GM12878 (cell line): ENCODE measurements at regions not wholly inside any gene's neighbourhood (a gene's known extent, or its start where the extent isn't known, plus 50 kb on each side); places are given as distances from the start of the nearest gene placed in this dataset.

ENCODE experiments used
- ATAC-seq: fragments of 200-7000 bp; cut with Tn5 transposase; 3 replicates; pipeline ENCODE4 v1.9.1; 2020; ENCODE audit warnings: mild to moderate bottlenecking, moderate library complexity
- BruUV-seq: library from RNA; stranded (reverse); fragments of 400-500 nt; replicated peaks from 2 replicates; lab custom pipeline; 2021; lab: Mats Ljungman, UMichigan
- CTCF ChIA-PET: fragments of 300-600 bp; sonication (Branson Sonifier 250); formaldehyde crosslinking; extraction: SDS; loops from one replicate; lab custom pipeline; 2021; ENCODE audit warnings: inconsistent platforms; lab: Yijun Ruan, JAX
- POLR2A ChIA-PET: fragments of 350-600 bp; formaldehyde crosslinking; extraction: SDS; loops from one replicate; lab custom pipeline; 2021; ENCODE audit warnings: inconsistent platforms; lab: Charles Lee
- RAD21 ChIA-PET: fragments of 300-600 bp; sonication (Branson Sonifier 250); formaldehyde crosslinking; loops from one replicate; lab custom pipeline; 2023; ENCODE audit warnings: antibody characterized with exemption; ENCODE audit not compliant: unreplicated experiment; lab: Charles Lee
- SMC1A ChIA-PET: fragments of 300-600 bp; sonication (Branson Sonifier 250); formaldehyde crosslinking; loops from one replicate; lab custom pipeline; 2023; ENCODE audit not compliant: unreplicated experiment, uncharacterized antibody; lab: Charles Lee
- DNase-seq: peaks from one replicate; pipeline ENCODE4 v3.0.0-alpha.2; 2011; ENCODE audit warnings: low read depth, low spot score
- FAIRE-seq: peaks from 3 replicates; lab custom pipeline; 2011; peaks lifted over from hg19 to GRCh38; lab: Jason Lieb, UNC
- H2AFZ ChIP-seq: 2 replicates; pipeline ENCODE4 v1.6.0; 2011; ENCODE audit warnings: low read depth, low read length, control low read depth; ENCODE audit not compliant: control insufficient read depth
- H3K27ac ChIP-seq: 2 replicates; pipeline ENCODE4 v1.5.1; 2011; ENCODE audit warnings: control low read depth; ENCODE audit not compliant: control insufficient read depth, insufficient read depth
- H3K27me3 ChIP-seq, 2 experiments: replicated peaks in 1 of 2; 2 replicates each; pipeline versions ENCODE4 v1.6.0 to v1.6.1; 2011; ENCODE audit warnings: low read length in 1 of 2; ENCODE audit not compliant: control insufficient read depth in 2 of 2, insufficient read depth in 2 of 2
- H3K36me3 ChIP-seq, 2 experiments: 2 replicates each; pipeline ENCODE4 v1.5.1; 2011; ENCODE audit warnings: low read length in 1 of 2; ENCODE audit not compliant: control insufficient read depth in 2 of 2, insufficient read depth in 2 of 2
- H3K4me1 ChIP-seq: 2 replicates; pipeline ENCODE4 v1.6.1; 2011; ENCODE audit warnings: mild to moderate bottlenecking, low read length, moderate library complexity, mixed read lengths; ENCODE audit not compliant: control insufficient read depth, insufficient read depth
- H3K4me2 ChIP-seq: 2 replicates; pipeline ENCODE4 v1.6.0; 2011; ENCODE audit warnings: control low read depth; ENCODE audit not compliant: control insufficient read depth, insufficient read depth
- H3K4me3 ChIP-seq: fragments of 200-600 bp; sonication (generic); 2 replicates; pipeline ENCODE4 v1.5.1; 2016
- H3K79me2 ChIP-seq: 2 replicates; pipeline ENCODE4 v1.6.0; 2011; ENCODE audit warnings: low read length; ENCODE audit not compliant: control insufficient read depth, insufficient read depth
- H3K9ac ChIP-seq: 2 replicates; pipeline ENCODE4 v1.8.0; 2011; ENCODE audit warnings: low read length, control low read depth, mixed read lengths; ENCODE audit not compliant: control insufficient read depth, insufficient read depth
- H3K9me3 ChIP-seq: replicated peaks from 3 replicates; pipeline ENCODE4 v1.5.1; 2011; ENCODE audit warnings: mild to moderate bottlenecking, low read length; ENCODE audit not compliant: control insufficient read depth, insufficient read depth
- H4K20me1 ChIP-seq: 2 replicates; pipeline ENCODE4 v1.6.0; 2011; ENCODE audit not compliant: control insufficient read depth, insufficient read depth
- EED ChIP-seq: sonication (generic); IDR thresholded peaks from 2 replicates; pipeline ENCODE4 v1.6.1; 2016; ENCODE audit warnings: antibody characterized with exemption, low read depth
- GABPA ChIP-seq: IDR thresholded peaks from 2 replicates; pipeline ENCODE4 v1.6.1; 2014; ENCODE audit warnings: antibody characterized with exemption, low read depth, mild to moderate bottlenecking, inconsistent platforms
- IKZF1 ChIP-seq: fragments of 450-650 bp; conservative IDR thresholded peaks from 2 replicates; pipeline ENCODE4 v1.6.1; 2017; ENCODE audit warnings: antibody characterized with exemption, mild to moderate bottlenecking
- MEF2B ChIP-seq: fragments of 450-650 bp; IDR thresholded peaks from 2 replicates; pipeline ENCODE4 v1.6.1; 2018; ENCODE audit warnings: mild to moderate bottlenecking, moderate library complexity; ENCODE audit not compliant: partially characterized antibody, poor library complexity, severe bottlenecking
- NR2F1 ChIP-seq: fragments of 450-650 bp; conservative IDR thresholded peaks from 2 replicates; pipeline ENCODE4 v1.6.1; 2017; ENCODE audit warnings: mild to moderate bottlenecking
- PAX5 ChIP-seq: IDR thresholded peaks from 2 replicates; pipeline ENCODE4 v1.6.1; 2011; ENCODE audit warnings: low read depth, low read length, borderline replicate concordance
- PAX8 ChIP-seq: fragments of 450-650 bp; IDR thresholded peaks from 2 replicates; pipeline ENCODE4 v1.6.1; 2017; ENCODE audit warnings: mild to moderate bottlenecking, moderate library complexity
- POLR2AphosphoS5 ChIP-seq: IDR thresholded peaks from 2 replicates; pipeline ENCODE4 v1.6.1; 2011; ENCODE audit warnings: mild to moderate bottlenecking, low read length, inconsistent platforms
- RUNX3 ChIP-seq: IDR thresholded peaks from 2 replicates; pipeline ENCODE4 v1.6.1; 2012; ENCODE audit warnings: low read length, inconsistent platforms
- SMC3 ChIP-seq: IDR thresholded peaks from 2 replicates; pipeline ENCODE4 v1.6.1; 2011; ENCODE audit warnings: low read length, improper control_type of control experiment, borderline replicate concordance
- TARDBP ChIP-seq: IDR thresholded peaks from 2 replicates; pipeline ENCODE4 v1.6.1; 2016; ENCODE audit warnings: borderline replicate concordance
- WGBS: methylation state at CpG from one replicate; pipeline ENCODE4 v1.1.6; 2016; ENCODE audit warnings: low lambda C conversion rate; ENCODE audit not compliant: insufficient replicate concordance, insufficient coverage; ENCODE audit errors: missing lambda C conversion rate; 5-methylcytosine and 5-hydroxymethylcytosine counted together
- in situ Hi-C: fragments of 300-500 bp; cut with MboI; formaldehyde crosslinking; loops from 9 replicates; pipeline ENCODE4 v1.14.3; 2018; ENCODE audit warnings: mixed read lengths
- intact Hi-C: fragments of 100-400 bp; cut with micrococcal nuclease; formaldehyde crosslinking; loops from one replicate; pipeline ENCODE4 v1.14.2; 2022; ENCODE audit not compliant: unreplicated experiment
- TF ChIP-seq, protein P1 (sequence below): fragments of 450-650 bp; IDR thresholded peaks from 2 replicates; pipeline ENCODE4 v1.6.1; 2018; ENCODE audit warnings: borderline replicate concordance, mild to moderate bottlenecking; ENCODE audit not compliant: partially characterized antibody
- TF ChIP-seq, protein P2 (sequence below): IDR thresholded peaks from 2 replicates; pipeline ENCODE4 v1.6.1; 2012; ENCODE audit warnings: low read depth, low read length, improper control_type of control experiment
- TF ChIP-seq, protein P3 (sequence below): IDR thresholded peaks from 2 replicates; pipeline ENCODE4 v1.6.1; 2012; ENCODE audit warnings: low read depth, low read length, improper control_type of control experiment

DNA sequence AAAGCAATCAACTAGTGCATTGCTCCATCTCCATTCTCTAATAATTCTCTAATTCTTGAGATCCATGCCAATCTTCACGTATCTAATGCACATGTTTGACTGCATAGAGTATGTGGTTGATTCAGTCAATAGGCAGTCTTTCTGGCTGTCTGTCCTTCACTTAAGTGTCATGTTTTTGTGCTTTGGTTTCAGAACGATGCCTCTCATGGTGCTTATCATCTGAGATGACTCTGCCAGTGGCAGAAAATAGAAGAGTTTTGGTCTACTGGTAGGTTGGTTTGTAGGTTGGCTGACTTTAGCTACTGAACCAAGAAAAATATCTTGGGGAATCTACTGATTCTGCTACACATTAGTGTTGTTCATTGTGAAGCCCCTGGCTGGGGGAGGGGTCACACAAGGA, 364.2 kb downstream of the SFMBT2 start:
- ATAC-seq (no peak), FAIRE-seq (no peak), DNase-seq (peak; percentile 13)
- Histone ChIP-seq H3K9ac (no peak overlapping the region), H3K4me2 (no peak overlapping the region), H3K27ac (no peak overlapping the region), H4K20me1 (no peaks in the 10 kb centered on the region), H3K4me3 (no peak overlapping the region), H2AFZ (no peak overlapping the region), H3K9me3 (peaks cover 2% of the 10 kb centered on the region; the same call in 2 of the 3 replicates), H3K4me1 (peaks cover 10% of the 10 kb centered on the region; the same call in 1 of the 2 replicates), H3K27me3 (no peaks in the 10 kb centered on the region), H3K79me2 (no peaks in the 10 kb centered on the region), H3K36me3 (no peaks in the 10 kb centered on the region)
- WGBS, result 4% methylated on average over 2 of the region's 2 CpGs
- intact Hi-C loops, result no loop called here
- SMC1A ChIA-PET, result no interaction called here
- CTCF ChIA-PET, result no interaction called here
- RAD21 ChIA-PET, result no interaction called here
- POLR2A ChIA-PET, result no interaction called here
- no TSS peak for BruUV-seq
- TF ChIP-seq PAX5 (peak; percentile 20; the same call in 1 of the 2 replicates), TARDBP (no peak)
- TF ChIP-seq, all 136 proteins: peak for 1
- in situ Hi-C loops, result no loop called here

DNA sequence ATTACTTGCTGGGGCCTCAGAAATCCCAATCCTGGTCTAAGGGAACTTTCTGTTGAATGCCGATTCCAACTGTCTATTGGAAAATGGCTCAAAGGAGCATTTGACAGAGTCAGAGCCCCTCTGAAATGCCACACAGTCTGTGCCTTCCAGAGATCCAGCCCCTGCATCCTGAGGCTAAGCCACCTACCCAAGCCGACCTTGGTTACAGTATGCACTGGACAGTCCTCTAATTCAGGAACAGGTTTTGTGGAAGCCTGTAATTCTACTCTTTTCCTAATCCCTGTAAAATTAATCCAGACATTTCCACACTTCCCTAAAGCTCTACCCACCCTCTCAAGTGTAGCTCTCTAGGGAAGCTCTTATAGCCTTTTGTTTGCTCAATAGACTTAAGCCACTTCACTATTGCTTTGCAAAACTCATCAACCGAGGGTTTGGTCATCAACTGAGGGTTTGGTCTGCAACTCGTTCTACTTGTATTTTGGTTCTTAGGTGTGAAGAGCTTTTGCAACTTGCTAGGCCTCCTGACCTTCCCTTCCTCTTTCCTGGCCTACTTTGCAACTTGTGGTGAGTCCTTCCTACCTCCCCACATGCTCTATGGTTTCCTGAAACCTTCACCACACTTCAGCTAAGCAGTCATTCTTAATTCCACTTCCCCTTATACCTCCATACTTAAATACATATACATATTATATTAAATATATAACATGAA, 364.8 kb downstream of the SFMBT2 start:
- intact Hi-C loops (no loop called here), in situ Hi-C loops (no loop called here)
- no peak overlapping the region for H3K9ac ChIP-seq
- RAD21 ChIA-PET, result no interaction called here
- peaks cover 10% of the 10 kb centered on the region; the same call in 1 of the 2 replicates for H3K4me1 ChIP-seq
- peak; percentile 78 for FAIRE-seq
- no peaks in the 10 kb centered on the region for H3K79me2 ChIP-seq
- WGBS, result 34% methylated on average over 4 of the region's 4 CpGs
- no peaks in the 10 kb centered on the region for H4K20me1 ChIP-seq
- no TSS peak for BruUV-seq
- H2AFZ ChIP-seq, result no peak overlapping the region
- H3K36me3 ChIP-seq, result no peaks in the 10 kb centered on the region
- SMC1A ChIA-PET, result no interaction called here
- CTCF ChIA-PET, result no interaction called here
- no peaks in the 10 kb centered on the region for H3K27me3 ChIP-seq
- no peak overlapping the region for H3K4me3 ChIP-seq
- peak; percentile 44 for DNase-seq
- peak; percentile 21; the same call in 2 of the 3 replicates for ATAC-seq
- POLR2A ChIA-PET, result no interaction called here
- H3K9me3 ChIP-seq, result peaks cover 2% of the 10 kb centered on the region; the same call in 2 of the 3 replicates
- H3K4me2 ChIP-seq, result no peak overlapping the region; the same call in 1 of the 2 replicates
- H3K27ac ChIP-seq, result no peak overlapping the region
- no peak for TF ChIP-seq GABPA
- TF ChIP-seq, protein P1, sequence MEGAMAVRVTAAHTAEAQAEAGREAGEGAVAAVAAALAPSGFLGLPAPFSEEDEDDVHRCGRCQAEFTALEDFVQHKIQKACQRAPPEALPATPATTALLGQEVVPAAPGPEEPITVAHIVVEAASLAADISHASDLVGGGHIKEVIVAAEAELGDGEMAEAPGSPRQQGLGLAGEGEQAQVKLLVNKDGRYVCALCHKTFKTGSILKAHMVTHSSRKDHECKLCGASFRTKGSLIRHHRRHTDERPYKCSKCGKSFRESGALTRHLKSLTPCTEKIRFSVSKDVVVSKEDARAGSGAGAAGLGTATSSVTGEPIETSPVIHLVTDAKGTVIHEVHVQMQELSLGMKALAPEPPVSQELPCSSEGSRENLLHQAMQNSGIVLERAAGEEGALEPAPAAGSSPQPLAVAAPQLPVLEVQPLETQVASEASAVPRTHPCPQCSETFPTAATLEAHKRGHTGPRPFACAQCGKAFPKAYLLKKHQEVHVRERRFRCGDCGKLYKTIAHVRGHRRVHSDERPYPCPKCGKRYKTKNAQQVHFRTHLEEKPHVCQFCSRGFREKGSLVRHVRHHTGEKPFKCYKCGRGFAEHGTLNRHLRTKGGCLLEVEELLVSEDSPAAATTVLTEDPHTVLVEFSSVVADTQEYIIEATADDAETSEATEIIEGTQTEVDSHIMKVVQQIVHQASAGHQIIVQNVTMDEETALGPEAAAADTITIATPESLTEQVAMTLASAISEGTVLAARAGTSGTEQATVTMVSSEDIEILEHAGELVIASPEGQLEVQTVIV, result no peak
- TF ChIP-seq SMC3, result no peak
- no peak for TF ChIP-seq EED
- TF ChIP-seq IKZF1, result 0 out of 2 replicates have a peak, but pooled peaks have one; percentile 17
- 0 out of 2 replicates have a peak, but pooled peaks have one; percentile 30 for TF ChIP-seq NR2F1
- TF ChIP-seq, protein P2, sequence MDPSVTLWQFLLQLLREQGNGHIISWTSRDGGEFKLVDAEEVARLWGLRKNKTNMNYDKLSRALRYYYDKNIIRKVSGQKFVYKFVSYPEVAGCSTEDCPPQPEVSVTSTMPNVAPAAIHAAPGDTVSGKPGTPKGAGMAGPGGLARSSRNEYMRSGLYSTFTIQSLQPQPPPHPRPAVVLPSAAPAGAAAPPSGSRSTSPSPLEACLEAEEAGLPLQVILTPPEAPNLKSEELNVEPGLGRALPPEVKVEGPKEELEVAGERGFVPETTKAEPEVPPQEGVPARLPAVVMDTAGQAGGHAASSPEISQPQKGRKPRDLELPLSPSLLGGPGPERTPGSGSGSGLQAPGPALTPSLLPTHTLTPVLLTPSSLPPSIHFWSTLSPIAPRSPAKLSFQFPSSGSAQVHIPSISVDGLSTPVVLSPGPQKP, result no peak
- TF ChIP-seq MEF2B, result no peak
- TF ChIP-seq RUNX3, result peak; percentile 81
- TF ChIP-seq, protein P3, sequence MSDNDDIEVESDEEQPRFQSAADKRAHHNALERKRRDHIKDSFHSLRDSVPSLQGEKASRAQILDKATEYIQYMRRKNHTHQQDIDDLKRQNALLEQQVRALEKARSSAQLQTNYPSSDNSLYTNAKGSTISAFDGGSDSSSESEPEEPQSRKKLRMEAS, result no peak
- TF ChIP-seq PAX8, result no peak
- no peak for TF ChIP-seq POLR2AphosphoS5
